ENCODE measurements at regions not wholly inside any gene's neighbourhood (a gene's known extent, or its start where the extent isn't known, plus 50 kb on each side); places are given as distances from the start of the nearest gene placed in this dataset.

- Histone ChIP-seq H4K8ac (replicated peaks; ENCODE audit: insufficient read length, low read depth, low read length) (no peak overlapping the region), H3K4me1 (ENCODE audit: insufficient read depth, low read length) (no peaks in the 10 kb centered on the region), H2BK120ac (ENCODE audit: low read depth, low read length, poor library complexity, severe bottlenecking) (no peak overlapping the region), H2BK15ac (ENCODE audit: low read depth, low read length) (no peak overlapping the region), H3K27me3 (ENCODE audit: insufficient read depth, low read length) (no peaks in the 10 kb centered on the region), H3K56ac (ENCODE audit: insufficient read length, low read depth, low read length) (no peak overlapping the region), H2BK12ac (ENCODE audit: insufficient read length, low read depth, low read length) (no peak overlapping the region), H3K79me2 (ENCODE audit: insufficient read depth, low read length) (no peaks in the 10 kb centered on the region), H3K18ac (ENCODE audit: insufficient read length, low read depth, low read length) (no peak overlapping the region), H4K5ac (ENCODE audit: insufficient read length, low read depth, low read length) (no peak overlapping the region), H3K9me3 (ENCODE audit: control insufficient read depth, low read depth, low read length) (peaks cover 10% of the 10 kb centered on the region), H4K91ac (ENCODE audit: insufficient read length, low read depth, low read length) (no peak overlapping the region), H3T11ph (ENCODE audit: low read length) (no peak overlapping the region), H2BK5ac (ENCODE audit: insufficient read length, low read length) (no peak overlapping the region), H2BK20ac (ENCODE audit: low read depth, low read length, poor library complexity, severe bottlenecking) (no peak overlapping the region), H3K4me2 (ENCODE audit: insufficient read depth, insufficient read length, low read length) (no peak overlapping the region), H3K4ac (ENCODE audit: low read depth, low read length) (no peak overlapping the region), H2AK5ac (ENCODE audit: insufficient read length, low read length) (no peak overlapping the region), H4K20me1 (ENCODE audit: control insufficient read depth, insufficient read depth, insufficient read length) (no peaks in the 10 kb centered on the region), H3K14ac (ENCODE audit: insufficient read depth, low read length) (no peak overlapping the region), H3K23ac (ENCODE audit: insufficient read length, low read depth, low read length) (no peak overlapping the region), H3K79me1 (ENCODE audit: insufficient read depth, low read depth, low read length, poor library complexity, severe bottlenecking) (no peaks in the 10 kb centered on the region), H3K23me2 (ENCODE audit: insufficient read length, low read depth, low read length, poor library complexity, severe bottlenecking) (no peaks in the 10 kb centered on the region), H2AFZ (ENCODE audit: low read length) (no peak overlapping the region), H3K9ac (ENCODE audit: extremely low read depth, insufficient read length, low read length) (no peak overlapping the region), H3K27ac (ENCODE audit: insufficient read length, low read depth, low read length) (no peak overlapping the region)
- Mint-ChIP-seq H3K27me3 (ENCODE audit: low read depth) (no peaks in the 10 kb centered on the region), H3K4me1 (peaks cover 7 to 13% of the 10 kb centered on the region in 2 experiments; a peak in 3 of 4 replicates), H3K9me3 (peaks cover 12 to 13% of the 10 kb centered on the region in 2 experiments), H3K4me3 (no peak overlapping the region), H3K36me3 (ENCODE audit: insufficient read depth in 1 of 3, low read depth in 3 of 3) (peaks cover 7 to 14% (median 12%) of the 10 kb centered on the region in 3 experiments; a peak in 6 of 7 replicates), H3K27ac (no peak overlapping the region)
- no peak for DNase-seq
- TF ChIP-seq, protein P1, sequence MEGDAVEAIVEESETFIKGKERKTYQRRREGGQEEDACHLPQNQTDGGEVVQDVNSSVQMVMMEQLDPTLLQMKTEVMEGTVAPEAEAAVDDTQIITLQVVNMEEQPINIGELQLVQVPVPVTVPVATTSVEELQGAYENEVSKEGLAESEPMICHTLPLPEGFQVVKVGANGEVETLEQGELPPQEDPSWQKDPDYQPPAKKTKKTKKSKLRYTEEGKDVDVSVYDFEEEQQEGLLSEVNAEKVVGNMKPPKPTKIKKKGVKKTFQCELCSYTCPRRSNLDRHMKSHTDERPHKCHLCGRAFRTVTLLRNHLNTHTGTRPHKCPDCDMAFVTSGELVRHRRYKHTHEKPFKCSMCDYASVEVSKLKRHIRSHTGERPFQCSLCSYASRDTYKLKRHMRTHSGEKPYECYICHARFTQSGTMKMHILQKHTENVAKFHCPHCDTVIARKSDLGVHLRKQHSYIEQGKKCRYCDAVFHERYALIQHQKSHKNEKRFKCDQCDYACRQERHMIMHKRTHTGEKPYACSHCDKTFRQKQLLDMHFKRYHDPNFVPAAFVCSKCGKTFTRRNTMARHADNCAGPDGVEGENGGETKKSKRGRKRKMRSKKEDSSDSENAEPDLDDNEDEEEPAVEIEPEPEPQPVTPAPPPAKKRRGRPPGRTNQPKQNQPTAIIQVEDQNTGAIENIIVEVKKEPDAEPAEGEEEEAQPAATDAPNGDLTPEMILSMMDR (conservative IDR thresholded peaks at IDR 0.05): no peak
- WGBS (ENCODE audit: extremely low coverage, insufficient read length, low lambda C conversion rate): no CpG with 5 or more reads among the region's 7 CpGs
These were observed 152.4 kb upstream of the PRICKLE1 start for GRCh38 chr12:42741771-42742510.
